Endothelial cell of umbilical vein (primary cell): ENCODE measurements at regions not wholly inside any gene's neighbourhood (a gene's known extent, or its start where the extent isn't known, plus 50 kb on each side); places are given as distances from the start of the nearest gene placed in this dataset.

Experiments
- BruUV-seq: library from RNA; stranded (reverse); fragments of 400-500 nt; replicated peaks from 2 replicates; lab custom pipeline; 2021; lab: Mats Ljungman, UMichigan
- CTCF ChIA-PET: fragments of 300-600, 350-600 bp; sonication (Branson Sonifier 250); formaldehyde crosslinking; loops from one replicate; lab custom pipeline; 2021; ENCODE audit warnings: antibody characterized with exemption, inconsistent platforms; lab: Charles Lee
- POLR2A ChIA-PET: fragments of 300-600, 350-600 bp; sonication (Branson Sonifier 250); formaldehyde crosslinking; loops from one replicate; lab custom pipeline; 2021; ENCODE audit warnings: antibody characterized with exemption, inconsistent platforms; lab: Charles Lee
- DNase-seq: peaks from one replicate; pipeline ENCODE4 v3.0.0-alpha.2; 2011; ENCODE audit warnings: low read depth, low spot score
- FAIRE-seq: peaks from 2 replicates; lab custom pipeline; 2011; peaks lifted over from hg19 to GRCh38; lab: Jason Lieb, UNC
- H2AFZ ChIP-seq: 2 replicates; pipeline ENCODE4 v1.6.0; 2012; ENCODE audit warnings: low read depth, low read length, control low read depth, inconsistent platforms
- H3K27ac ChIP-seq: 2 replicates; pipeline ENCODE4 v1.5.1; 2011; ENCODE audit warnings: low read depth, mild to moderate bottlenecking, control low read depth, low read length, moderate library complexity; ENCODE audit not compliant: insufficient read depth
- H3K27me3 ChIP-seq, 2 experiments: 2 replicates each; pipeline versions ENCODE4 v1.6.0 to v1.6.1; 2011; ENCODE audit warnings: low read length in 2 of 2, mixed read lengths in 1 of 2; ENCODE audit not compliant: control insufficient read depth in 2 of 2, insufficient read depth in 2 of 2
- H3K36me3 ChIP-seq, 2 experiments: 2 replicates in 1 of 2; 3 replicates in 1 of 2; pipeline ENCODE4 v1.5.1; 2011; ENCODE audit warnings: low read length in 2 of 2, mild to moderate bottlenecking in 1 of 2, moderate library complexity in 1 of 2; ENCODE audit not compliant: control insufficient read depth in 2 of 2, insufficient read depth in 2 of 2; ENCODE audit errors: extremely low read depth in 1 of 2
- H3K4me1 ChIP-seq: 3 replicates; pipeline ENCODE4 v1.5.1; 2011; ENCODE audit warnings: mild to moderate bottlenecking, low read length; ENCODE audit not compliant: control insufficient read depth, insufficient read depth; ENCODE audit errors: extremely low read depth
- H3K4me2 ChIP-seq: 2 replicates; pipeline ENCODE4 v1.6.1; 2011; ENCODE audit warnings: low read length, control low read depth, mixed read lengths; ENCODE audit not compliant: insufficient read depth
- H3K4me3 ChIP-seq, 3 experiments: fragments of 200-600 bp in 1 of 3; sonication (generic), shearing (Covaris generic) in 1 of 3; replicated peaks in 1 of 3; 2 replicates each; pipeline ENCODE4 v1.5.1; 2011 to 2016; ENCODE audit warnings: control low read depth in 3 of 3, low read length in 3 of 3, mild to moderate bottlenecking in 2 of 3, inconsistent platforms in 1 of 3, low read depth in 1 of 3, moderate library complexity in 1 of 3; ENCODE audit not compliant: insufficient read depth in 1 of 3
- H3K79me2 ChIP-seq: 2 replicates; pipeline ENCODE4 v1.6.0; 2012; ENCODE audit warnings: low read length, inconsistent platforms; ENCODE audit not compliant: control insufficient read depth, insufficient read depth
- H3K9ac ChIP-seq: replicated peaks from 2 replicates; pipeline ENCODE3; 2011; ENCODE audit warnings: low read length, control low read depth; ENCODE audit not compliant: insufficient read depth; ENCODE audit errors: extremely low read depth
- H3K9me1 ChIP-seq: replicated peaks from 3 replicates; pipeline ENCODE4 v1.6.0; 2011; ENCODE audit warnings: mild to moderate bottlenecking, low read length; ENCODE audit not compliant: control insufficient read depth, insufficient read depth; ENCODE audit errors: extremely low read depth
- H3K9me3 ChIP-seq: replicated peaks from 2 replicates; pipeline ENCODE4 v1.5.1; 2012; ENCODE audit warnings: low read length, inconsistent platforms; ENCODE audit not compliant: control insufficient read depth, insufficient read depth
- H4K20me1 ChIP-seq: replicated peaks from 2 replicates; pipeline ENCODE3; 2011; ENCODE audit warnings: mild to moderate bottlenecking, low read length; ENCODE audit not compliant: control insufficient read depth, insufficient read depth; ENCODE audit errors: extremely low read depth
- CTCF ChIP-seq, 2 donors: IDR thresholded peaks; 1 replicate in 1 of 2; 2 replicates in 1 of 2; pipeline ENCODE4 v1.5.1; 2011; ENCODE audit warnings: low read length in 2 of 2, mild to moderate bottlenecking in 2 of 2, moderate library complexity in 2 of 2, control low read depth in 1 of 2, inconsistent platforms in 1 of 2, low read depth in 1 of 2; ENCODE audit not compliant: insufficient read depth in 1 of 2; ENCODE audit errors: extremely low read depth in 1 of 2
- EZH2 ChIP-seq: IDR thresholded peaks from 2 replicates; pipeline ENCODE4 v1.6.1; 2012; ENCODE audit warnings: borderline replicate concordance, low read depth, mild to moderate bottlenecking, moderate library complexity, low read length, inconsistent platforms; ENCODE audit not compliant: severe bottlenecking
- FOS ChIP-seq: IDR thresholded peaks from 2 replicates; pipeline ENCODE4 v1.6.1; 2011; ENCODE audit warnings: mild to moderate bottlenecking, low read length, moderate library complexity, borderline replicate concordance; ENCODE audit not compliant: insufficient read depth
- GATA2 ChIP-seq: IDR thresholded peaks from 2 replicates; pipeline ENCODE4 v1.7.0; 2011; ENCODE audit warnings: low read depth, mild to moderate bottlenecking, moderate library complexity, mixed read lengths, low read length; ENCODE audit not compliant: insufficient read length, insufficient read depth
- JUN ChIP-seq: IDR thresholded peaks from 2 replicates; pipeline ENCODE4 v1.6.1; 2011; ENCODE audit warnings: borderline replicate concordance, low read depth; ENCODE audit not compliant: insufficient read length, insufficient read depth
- MYC ChIP-seq: IDR thresholded peaks from one replicate; pipeline ENCODE4 v1.6.1; 2011; ENCODE audit warnings: mild to moderate bottlenecking, low read depth, low read length
- POLR2A ChIP-seq: IDR thresholded peaks from 2 replicates; pipeline ENCODE4 v1.6.1; 2012; ENCODE audit warnings: low read depth, mild to moderate bottlenecking, control low read depth, low read length
- POLR2AphosphoS5 ChIP-seq: IDR thresholded peaks from 2 replicates; pipeline ENCODE4 v1.6.1; 2012; ENCODE audit warnings: low read depth, mild to moderate bottlenecking, control low read depth, low read length, moderate library complexity; ENCODE audit not compliant: insufficient read depth
- dilution Hi-C: fragments of 300-500 bp; cut with MboI; formaldehyde crosslinking; loops from one replicate; pipeline ENCODE4 v1.15.0; 2019; ENCODE audit warnings: low sequenced_read_pairs; ENCODE audit not compliant: extremely low pct_ligation_motif_present
- intact Hi-C: fragments of 100-400 bp; cut with micrococcal nuclease; formaldehyde crosslinking; loops from one replicate; pipeline ENCODE4 v1.10.0; 2022
- TF ChIP-seq, protein P1 (sequence below): IDR thresholded peaks from 2 replicates; pipeline ENCODE4 v1.6.1; 2011; ENCODE audit not compliant: insufficient read depth, insufficient read length

DNA sequence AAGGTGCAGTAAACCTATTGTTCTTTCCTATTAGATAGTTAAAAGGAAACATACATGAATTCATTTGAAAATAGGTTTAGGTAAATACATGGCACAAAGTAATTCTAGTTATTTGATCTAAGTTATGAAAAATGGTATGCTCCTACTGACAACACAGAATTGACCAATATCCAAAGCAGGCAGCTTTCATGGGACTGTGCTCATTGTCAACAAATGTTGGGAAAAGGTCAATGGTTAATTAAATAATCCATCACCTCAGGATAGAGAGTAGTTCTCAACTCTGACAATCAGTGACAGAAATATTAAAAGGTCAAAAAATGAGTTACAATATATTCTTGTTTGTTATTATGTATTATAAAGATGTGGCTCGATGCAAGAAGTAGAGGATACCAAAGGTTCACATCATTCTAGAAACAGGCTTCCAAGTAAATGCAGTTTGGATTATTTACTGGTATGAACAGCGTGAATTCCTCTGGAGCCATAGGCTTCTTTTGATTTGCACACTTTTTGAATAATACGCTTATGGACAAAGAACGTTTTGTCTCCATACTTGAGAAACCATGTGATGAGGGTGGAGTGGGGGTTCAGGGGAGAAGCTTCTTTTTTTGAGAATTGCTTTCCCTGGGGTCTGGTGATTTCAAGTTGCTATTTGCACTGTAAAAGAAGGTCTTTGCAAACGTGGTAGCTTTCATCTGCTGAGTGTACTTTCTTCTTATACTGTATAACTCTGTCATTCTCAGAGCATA is 422.0 kb upstream of the ZEB2 start:
- POLR2A ChIA-PET, result no interaction called here
- H3K4me2 ChIP-seq, result peak overlapping the region; percentile 76
- no peaks in the 10 kb centered on the region for H3K9me1 ChIP-seq
- intact Hi-C loops (loop anchor here (2.0 to 10.0 kb wide), 7 partner anchors 345 to 1373 kb away; partner anchors contain the start of gene ZEB2), dilution Hi-C loops (no loop called here)
- peak overlapping the region; percentile 73 for H3K9ac ChIP-seq
- H3K4me3 ChIP-seq, result no peak overlapping the region
- H3K4me1 ChIP-seq, result peaks cover 60% of the 10 kb centered on the region
- no peaks in the 10 kb centered on the region for H3K36me3 ChIP-seq
- no TSS peak for BruUV-seq
- FAIRE-seq, result no peak
- H3K27me3 ChIP-seq, result no peaks in the 10 kb centered on the region
- H3K27ac ChIP-seq, result peak overlapping the region; percentile 95
- no peaks in the 10 kb centered on the region for H3K79me2 ChIP-seq
- no peak overlapping the region for H2AFZ ChIP-seq
- TF ChIP-seq POLR2AphosphoS5 (no peak), CTCF (IDR thresholded peaks at IDR 0.05; ENCODE audit: extremely low read depth in 1 of 2, insufficient read depth in 1 of 2, low read depth in 1 of 2, low read length in 2 of 2) (no peak), FOS (no peak), MYC (no peak), JUN (no peak), GATA2 (no peak), POLR2A (no peak), EZH2 (no peak)
- TF ChIP-seq, protein P1, sequence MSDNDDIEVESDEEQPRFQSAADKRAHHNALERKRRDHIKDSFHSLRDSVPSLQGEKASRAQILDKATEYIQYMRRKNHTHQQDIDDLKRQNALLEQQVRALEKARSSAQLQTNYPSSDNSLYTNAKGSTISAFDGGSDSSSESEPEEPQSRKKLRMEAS, result no peak
- H4K20me1 ChIP-seq, result no peaks in the 10 kb centered on the region
- CTCF ChIA-PET, result interaction anchor here (1.4 kb wide), 1 partner anchor 811 kb away, joined by 4 read pairs; no protein-coding TSS in a partner anchor
- peak; percentile 3 for DNase-seq
- H3K9me3 ChIP-seq, result no peaks in the 10 kb centered on the region
